ENCODE measurements at regions not wholly inside any gene's neighbourhood (a gene's known extent, or its start where the extent isn't known, plus 50 kb on each side); places are given as distances from the start of the nearest gene placed in this dataset.

DNA sequence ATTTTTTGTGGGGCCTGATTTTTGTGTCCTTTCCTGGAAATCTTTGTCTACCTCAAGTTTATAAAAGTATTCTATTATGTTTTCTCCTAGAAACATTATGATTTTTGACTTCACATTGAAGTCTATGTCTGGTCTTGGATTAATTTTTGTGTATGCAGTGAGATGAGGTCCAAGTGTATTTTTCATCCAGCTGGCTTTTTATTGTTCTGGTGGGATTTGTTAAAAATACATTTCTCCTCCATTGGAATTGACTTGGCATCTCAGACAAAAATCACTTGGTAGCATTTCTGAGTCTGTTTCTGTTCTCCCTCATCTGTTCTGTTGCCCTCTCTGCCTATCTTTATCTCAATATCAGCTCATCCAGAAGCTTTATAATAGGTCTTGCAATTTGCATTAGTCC, 109.0 kb downstream of the IRX1 start:
- TF ChIP-seq, protein P1, sequence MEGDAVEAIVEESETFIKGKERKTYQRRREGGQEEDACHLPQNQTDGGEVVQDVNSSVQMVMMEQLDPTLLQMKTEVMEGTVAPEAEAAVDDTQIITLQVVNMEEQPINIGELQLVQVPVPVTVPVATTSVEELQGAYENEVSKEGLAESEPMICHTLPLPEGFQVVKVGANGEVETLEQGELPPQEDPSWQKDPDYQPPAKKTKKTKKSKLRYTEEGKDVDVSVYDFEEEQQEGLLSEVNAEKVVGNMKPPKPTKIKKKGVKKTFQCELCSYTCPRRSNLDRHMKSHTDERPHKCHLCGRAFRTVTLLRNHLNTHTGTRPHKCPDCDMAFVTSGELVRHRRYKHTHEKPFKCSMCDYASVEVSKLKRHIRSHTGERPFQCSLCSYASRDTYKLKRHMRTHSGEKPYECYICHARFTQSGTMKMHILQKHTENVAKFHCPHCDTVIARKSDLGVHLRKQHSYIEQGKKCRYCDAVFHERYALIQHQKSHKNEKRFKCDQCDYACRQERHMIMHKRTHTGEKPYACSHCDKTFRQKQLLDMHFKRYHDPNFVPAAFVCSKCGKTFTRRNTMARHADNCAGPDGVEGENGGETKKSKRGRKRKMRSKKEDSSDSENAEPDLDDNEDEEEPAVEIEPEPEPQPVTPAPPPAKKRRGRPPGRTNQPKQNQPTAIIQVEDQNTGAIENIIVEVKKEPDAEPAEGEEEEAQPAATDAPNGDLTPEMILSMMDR (IDR thresholded peaks at IDR 0.05), result no peak
- no peak for TF ChIP-seq POLR2A (IDR thresholded peaks at IDR 0.05)

All from thyroid gland (tissue), 4 donors.